HG03103 (cell line): ENCODE measurements at regions not wholly inside any gene's neighbourhood (a gene's known extent, or its start where the extent isn't known, plus 50 kb on each side); places are given as distances from the start of the nearest gene placed in this dataset.

Source experiments
- ATAC-seq: cut with Tn5 transposase; IDR thresholded peaks from one replicate; pipeline ENCODE4 v1.9.1; 2021; ENCODE audit warnings: low read depth; ENCODE audit not compliant: unreplicated experiment

DNA sequence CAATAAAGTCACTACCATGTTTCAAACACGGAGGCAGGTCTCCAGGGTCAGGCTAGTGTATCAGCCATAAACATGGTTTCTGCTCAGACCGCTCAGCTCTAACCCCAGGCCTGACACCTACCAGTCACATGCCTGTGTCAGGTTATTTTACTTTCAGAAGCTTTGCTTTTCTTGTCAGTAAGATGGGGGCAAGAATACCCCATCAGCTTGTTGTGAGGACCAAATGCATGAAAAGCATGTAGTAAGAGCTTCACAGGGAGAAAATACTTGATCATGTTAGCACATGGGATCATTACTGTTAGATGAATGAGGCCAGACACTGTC, 65.2 kb upstream of the PIM1 start:
- ATAC-seq, result no peak

DNA sequence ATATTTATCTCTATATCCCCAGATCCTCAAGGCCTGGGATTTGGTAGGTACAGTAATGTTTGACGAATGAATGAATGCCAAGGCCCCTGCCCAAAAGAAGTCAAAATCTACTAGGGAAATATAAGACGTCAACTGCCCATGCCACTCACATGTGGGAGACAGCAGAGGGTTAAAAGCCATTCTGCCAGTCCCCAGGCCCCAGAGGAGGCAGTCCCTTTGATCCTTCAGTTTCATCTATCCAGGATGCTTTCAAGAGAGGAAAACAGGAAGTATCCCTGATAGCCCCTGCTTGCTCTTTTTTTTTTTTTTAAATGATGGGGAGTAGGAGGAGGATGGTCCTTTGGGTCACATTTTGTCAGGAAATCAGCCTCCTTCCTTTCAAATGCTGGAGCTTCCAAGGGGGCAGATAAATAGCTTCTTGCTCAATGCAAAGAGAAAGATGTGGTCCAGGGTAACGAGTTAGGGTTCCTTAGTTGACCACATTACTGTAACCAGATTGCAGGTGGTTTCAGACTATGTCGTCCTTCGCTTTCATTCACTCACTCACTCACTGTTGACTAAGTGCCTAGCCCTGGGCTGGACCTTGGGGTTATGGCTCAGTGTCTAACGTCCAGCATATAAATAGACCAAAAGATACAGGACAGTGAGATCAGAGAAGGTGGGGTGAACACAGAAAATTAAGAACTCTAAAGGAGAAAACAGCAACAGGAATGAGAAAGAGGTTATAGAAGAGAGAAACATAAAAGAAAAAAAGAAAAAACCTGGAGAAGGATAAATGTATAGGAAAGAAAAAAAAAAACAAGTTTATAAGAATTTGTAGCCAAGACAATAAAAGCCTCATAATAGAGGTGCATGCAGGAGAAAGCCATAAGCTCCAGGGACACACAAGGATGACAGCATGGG, 64.6 kb upstream of the PIM1 start:
- ATAC-seq, result no peak

DNA sequence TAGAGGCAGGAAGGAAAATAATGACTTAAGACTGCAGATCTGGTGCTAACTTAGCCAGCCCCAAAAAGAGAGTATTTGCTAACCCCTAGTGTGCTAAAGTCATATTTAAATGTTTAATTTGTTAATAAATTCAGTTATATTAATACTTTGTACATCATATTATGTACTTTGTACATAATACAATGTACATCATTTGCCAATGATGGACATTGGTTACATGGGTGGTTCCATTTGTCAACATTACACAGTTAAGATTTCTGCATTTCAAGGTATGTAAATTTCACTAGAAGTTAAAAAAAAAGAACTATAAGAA, 63.9 kb upstream of the PIM1 start:
- ATAC-seq, result no peak

DNA sequence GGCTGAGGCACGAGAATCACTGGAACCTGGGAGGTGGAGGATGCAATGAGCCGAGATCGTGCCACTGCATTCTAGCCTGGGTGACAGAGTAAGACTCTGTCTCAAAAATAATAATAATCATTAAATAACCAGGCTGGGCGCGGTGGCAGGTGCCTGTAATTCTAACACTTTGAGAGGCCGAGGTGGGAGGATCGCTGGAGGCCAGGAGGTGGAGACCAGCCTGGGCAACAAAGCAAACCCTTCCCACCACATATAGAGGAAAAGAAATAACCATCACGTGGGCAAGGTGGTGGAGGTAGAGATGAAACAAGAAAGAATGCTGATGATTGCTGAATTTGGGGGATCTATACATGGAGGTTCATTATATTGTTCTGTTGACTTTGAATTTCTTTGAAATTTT, 63.4 kb upstream of the PIM1 start:
- no peak for ATAC-seq

DNA sequence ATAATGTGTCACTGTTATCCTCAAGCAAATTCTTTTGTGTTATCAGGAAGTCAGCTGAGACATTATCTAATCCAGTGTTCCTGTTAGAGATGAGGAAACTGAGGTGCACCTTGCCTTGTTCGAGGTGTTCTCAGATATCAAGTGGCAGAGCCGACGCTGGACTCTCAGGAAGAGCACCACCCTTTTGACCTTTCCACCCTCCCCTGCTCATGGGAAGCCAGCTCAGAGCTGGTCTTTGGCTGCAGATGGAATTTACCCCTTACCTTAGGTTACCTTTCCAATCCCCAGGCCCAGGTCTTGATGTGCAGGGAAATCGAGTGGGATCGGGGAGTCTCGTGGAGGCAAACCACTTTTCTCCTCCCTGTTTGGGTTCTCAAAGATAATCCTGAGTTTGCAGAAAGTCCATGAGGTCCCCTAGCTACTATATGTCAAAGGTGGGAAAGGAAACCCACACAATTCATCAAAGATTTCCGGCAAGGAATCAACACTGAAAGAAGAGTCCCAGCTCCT, 62.9 kb upstream of the PIM1 start:
- no peak for ATAC-seq

DNA sequence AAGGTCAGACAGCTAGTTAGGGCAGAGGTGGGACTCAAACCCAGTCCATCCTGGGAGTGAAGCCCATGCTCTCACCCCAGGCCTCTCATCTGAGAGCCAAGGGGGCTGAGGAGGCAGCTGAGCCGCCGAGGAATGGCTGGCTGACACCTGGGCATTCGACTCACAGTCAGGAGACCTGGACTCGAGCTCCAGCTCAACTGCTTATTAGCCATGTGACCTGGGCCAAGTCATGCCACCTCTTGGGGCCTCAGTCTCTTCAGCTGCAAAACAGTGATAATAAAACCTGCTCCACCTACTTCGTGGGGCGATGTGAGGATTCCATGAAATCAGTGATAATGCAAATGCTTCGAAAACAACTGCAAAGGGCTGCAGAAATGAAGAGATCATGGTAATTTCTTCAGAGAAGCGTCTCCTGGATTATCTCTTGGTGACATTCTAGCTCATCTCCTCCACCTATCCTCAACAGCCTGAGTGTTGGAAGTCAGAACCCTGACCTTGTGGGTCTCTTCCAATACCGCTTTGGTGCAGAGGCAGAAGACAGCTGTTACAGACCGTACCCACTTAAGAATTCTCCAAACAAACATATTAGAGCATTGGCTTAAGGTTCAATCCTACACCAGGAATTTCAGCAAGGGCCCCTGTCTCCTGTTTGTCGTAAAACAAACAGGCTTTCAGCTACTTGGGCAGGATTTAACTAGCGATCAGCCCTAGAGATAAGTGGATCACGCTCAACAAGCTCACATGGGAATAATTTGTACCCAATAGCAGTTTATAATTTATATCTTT, 60.0 kb upstream of the PIM1 start:
- ATAC-seq, result no peak

DNA sequence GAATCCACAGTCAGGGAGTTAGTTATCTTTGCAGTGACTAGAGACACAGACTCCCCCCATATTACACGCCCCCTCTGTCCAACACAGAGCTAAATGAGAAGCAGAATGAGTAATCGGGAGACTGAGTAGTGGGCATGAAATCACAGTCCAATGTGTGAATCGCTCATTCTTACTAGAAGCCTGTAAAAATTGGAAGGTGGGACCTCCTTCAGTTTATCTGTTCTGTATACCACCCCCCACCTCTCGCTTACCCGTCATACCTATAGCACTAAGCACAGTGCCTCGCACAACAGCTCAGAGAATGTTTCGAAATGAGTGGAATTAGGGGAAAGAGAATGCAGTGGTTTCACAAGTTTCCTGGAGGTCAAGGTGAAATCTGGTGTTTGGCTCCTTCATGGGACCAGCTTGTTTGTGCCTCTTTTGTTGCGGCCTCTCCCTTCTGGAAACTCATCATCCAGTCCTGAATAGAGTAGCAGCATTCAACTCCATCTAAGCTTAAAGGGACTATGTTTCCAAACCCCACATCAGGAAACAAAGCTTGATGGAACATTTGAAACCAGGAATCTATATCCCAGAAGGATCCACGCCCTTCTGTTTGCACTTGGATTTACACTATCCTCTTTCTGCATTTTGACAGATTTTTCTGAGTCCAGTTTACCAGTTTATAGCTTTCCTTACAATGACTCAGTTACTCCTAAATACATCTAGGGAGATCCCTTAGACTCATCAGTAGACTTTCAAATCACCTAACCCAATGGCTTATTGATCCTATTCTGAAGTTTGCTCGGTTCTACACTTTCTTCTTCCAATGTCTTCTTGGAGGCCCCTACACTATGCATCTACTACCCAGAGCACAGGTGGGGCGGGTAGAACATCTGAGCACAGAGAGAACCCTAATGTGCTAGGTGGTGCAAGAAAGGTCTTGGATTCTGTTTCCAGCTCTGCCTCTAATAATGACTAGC, 59.2 kb upstream of the PIM1 start:
- ATAC-seq, result no peak

DNA sequence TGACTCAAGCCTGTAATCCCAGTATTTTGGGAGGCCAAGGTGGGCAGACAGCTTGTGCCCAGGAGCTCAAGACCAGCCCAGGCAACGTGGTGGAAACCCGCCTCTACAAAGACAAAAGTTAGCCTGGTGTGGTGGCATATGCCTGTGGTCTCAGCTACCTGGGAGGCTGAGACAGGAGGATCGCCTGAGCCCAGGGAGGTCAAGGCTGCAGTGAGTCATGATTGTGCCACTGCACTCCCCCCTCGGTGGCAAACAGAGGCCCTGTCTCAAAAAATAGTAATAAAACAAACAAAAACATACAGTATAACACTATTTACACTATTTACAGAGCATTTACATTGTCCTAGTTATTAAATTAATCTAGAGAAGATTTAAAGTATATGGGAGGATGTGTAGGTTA, 56.0 kb upstream of the PIM1 start:
- no peak for ATAC-seq

DNA sequence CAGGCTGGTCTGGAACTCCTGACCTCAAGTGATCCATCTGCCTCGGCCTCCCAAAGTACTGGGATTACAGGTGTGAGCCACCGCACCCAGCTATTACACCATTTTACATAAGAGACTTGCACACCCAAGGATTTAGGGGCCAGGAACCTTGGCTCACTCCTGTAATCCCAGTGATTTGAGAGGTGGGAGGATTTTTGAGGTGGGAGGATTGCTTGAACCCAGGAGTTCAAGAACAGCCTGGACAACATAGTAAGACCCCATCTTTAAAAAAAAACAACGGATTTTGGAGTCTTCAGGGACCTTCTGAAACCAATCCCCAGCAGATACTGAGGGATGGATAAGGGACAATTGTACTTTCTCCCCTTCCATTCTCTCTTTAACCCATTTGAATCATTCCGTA, 55.3 kb upstream of the PIM1 start:
- ATAC-seq, result no peak

DNA sequence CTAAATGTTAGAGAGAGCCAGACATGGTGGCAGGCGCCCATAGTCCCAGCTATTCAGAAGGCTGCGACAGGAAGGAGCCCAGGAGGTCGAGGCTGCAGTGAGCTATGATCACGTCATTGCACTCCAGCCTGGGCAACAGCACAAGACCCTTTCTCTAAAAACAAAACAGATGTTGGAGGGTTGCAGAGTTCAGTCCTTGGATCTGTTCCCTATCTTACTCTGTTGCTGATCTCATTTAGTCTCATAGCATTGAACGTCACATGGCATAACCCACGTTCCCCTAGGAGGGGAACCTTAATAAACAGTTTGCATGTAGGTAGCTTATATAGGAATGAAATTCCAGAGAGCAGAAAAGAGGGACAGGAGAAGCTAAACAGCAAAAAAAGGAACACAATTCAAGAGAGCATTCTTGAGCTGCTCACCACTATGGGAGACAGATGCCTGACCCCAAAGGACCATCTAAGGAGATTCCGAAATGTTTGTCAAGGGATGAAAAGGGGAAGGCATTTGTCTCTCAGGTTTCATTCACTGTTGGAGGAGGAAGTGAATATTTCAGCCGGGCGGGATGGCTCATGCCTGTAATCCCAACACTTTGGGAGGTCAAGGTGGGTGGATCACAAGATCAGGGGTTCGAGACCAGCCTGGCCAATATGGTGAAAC, 54.6 kb upstream of the PIM1 start:
- ATAC-seq, result no peak

DNA sequence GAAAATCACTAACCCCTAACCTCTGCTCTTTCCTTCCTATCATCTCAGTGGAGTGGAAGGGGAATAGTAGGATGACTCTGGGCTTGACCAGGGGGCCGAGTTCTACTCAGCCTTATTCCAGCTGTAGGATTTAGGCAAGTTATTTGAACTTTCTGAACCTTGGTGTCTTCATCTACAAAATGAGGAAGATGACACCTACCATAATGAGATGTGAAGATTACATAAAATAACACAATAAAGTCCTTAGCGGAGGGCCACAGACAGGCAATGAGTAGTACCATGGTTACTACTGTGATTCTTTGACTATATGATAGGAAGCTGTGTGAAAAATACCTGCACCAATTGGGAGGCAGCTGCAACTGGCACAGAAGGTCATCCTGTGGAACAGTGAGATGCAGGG, 53.6 kb upstream of the PIM1 start:
- ATAC-seq, result no peak

DNA sequence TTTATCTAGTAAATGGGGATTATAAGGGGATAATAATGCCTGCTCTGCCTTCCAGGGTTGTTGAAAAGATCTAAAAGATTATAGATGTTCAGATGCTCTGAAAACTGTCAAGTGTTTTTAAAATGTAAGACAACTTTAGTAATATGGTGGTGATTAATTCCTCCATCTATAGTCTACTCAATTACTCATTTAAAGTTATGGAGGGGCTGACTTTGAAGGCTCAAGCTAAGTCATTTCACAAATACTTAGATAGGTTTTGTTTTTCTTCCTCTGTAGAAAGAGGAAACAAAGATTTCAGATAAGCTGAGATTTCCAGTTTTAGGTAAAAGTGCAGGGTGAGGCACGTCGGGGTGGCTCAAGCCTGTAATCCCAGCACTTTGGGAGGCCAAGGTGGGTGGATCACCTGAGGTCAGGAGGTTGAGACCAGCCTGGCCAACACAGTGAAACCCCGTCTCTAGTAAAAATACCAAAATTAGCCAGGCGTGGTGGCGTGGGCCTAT, 50.5 kb upstream of the PIM1 start:
- no peak for ATAC-seq
